HG02852 (cell line): ENCODE measurements at regions not wholly inside any gene's neighbourhood (a gene's known extent, or its start where the extent isn't known, plus 50 kb on each side); places are given as distances from the start of the nearest gene placed in this dataset.
"Not testable (repeated sequence)": the region's sequence is repeated elsewhere in the genome, so short reads cannot be mapped to it uniquely, and the experiment has no call there.

Experiments
- ATAC-seq: cut with Tn5 transposase; IDR thresholded peaks from one replicate; pipeline ENCODE4 v1.9.1; 2021; ENCODE audit warnings: mild to moderate bottlenecking, moderate library complexity; ENCODE audit not compliant: unreplicated experiment

- no peak for ATAC-seq
Measured at GRCh38 chr5:87042554-87042953, 225.1 kb upstream of the RASA1 start.

GRCh38 chr5:87048156-87048555, 219.5 kb upstream of the RASA1 start:
- ATAC-seq: no peak

- not testable (repeated sequence) for ATAC-seq
Measured at GRCh38 chr5:87049012-87049411, 218.7 kb upstream of the RASA1 start.

GRCh38 chr5:87051502-87052113, 216.1 kb upstream of the RASA1 start:
- no peak for ATAC-seq

- ATAC-seq: no peak
Measured at GRCh38 chr5:87053146-87053545, 214.5 kb upstream of the RASA1 start.

- ATAC-seq: no peak
Measured at GRCh38 chr5:87054821-87055220, 212.9 kb upstream of the RASA1 start.

GRCh38 chr5:87061046-87061445, 206.6 kb upstream of the RASA1 start:
- ATAC-seq: no peak

GRCh38 chr5:87069311-87069710, 198.4 kb upstream of the RASA1 start:
- no peak for ATAC-seq

- ATAC-seq: peak; percentile 65
Measured at GRCh38 chr5:87069974-87070608, 197.6 kb upstream of the RASA1 start.

- ATAC-seq: no peak
Measured at GRCh38 chr5:87074072-87074471, 193.6 kb upstream of the RASA1 start.

GRCh38 chr5:87074934-87075541, 192.6 kb upstream of the RASA1 start:
- peak; percentile 96 for ATAC-seq

- no peak for ATAC-seq
Measured at GRCh38 chr5:87076411-87076810, 191.3 kb upstream of the RASA1 start.

- no peak for ATAC-seq
Measured at GRCh38 chr5:87076931-87077330, 190.8 kb upstream of the RASA1 start.

- ATAC-seq: no peak
Measured at GRCh38 chr5:87079219-87079618, 188.5 kb upstream of the RASA1 start.

GRCh38 chr5:87081016-87081415, 186.7 kb upstream of the RASA1 start:
- ATAC-seq: no peak

GRCh38 chr5:87081511-87082372, 185.9 kb upstream of the RASA1 start:
- peak; percentile 90 for ATAC-seq

- no peak for ATAC-seq
Measured at GRCh38 chr5:87094347-87094746, 173.3 kb upstream of the RASA1 start.

- no peak for ATAC-seq
Measured at GRCh38 chr5:87094833-87095232, 172.8 kb upstream of the RASA1 start.

- no peak for ATAC-seq
Measured at GRCh38 chr5:87095787-87096186, 171.9 kb upstream of the RASA1 start.

- ATAC-seq: no peak
Measured at GRCh38 chr5:87097664-87098063, 170.0 kb upstream of the RASA1 start.

GRCh38 chr5:87099291-87099839, 168.3 kb upstream of the RASA1 start:
- ATAC-seq: no peak
